HCT116 (cell line): ENCODE measurements at regions not wholly inside any gene's neighbourhood (a gene's known extent, or its start where the extent isn't known, plus 50 kb on each side); places are given as distances from the start of the nearest gene placed in this dataset.

Source experiments
- ATAC-seq: fragments of 200-7000 bp; cut with Tn5 transposase; 2 replicates; pipeline ENCODE4 v1.9.1; 2020; ENCODE audit warnings: mild to moderate bottlenecking, moderate library complexity
- BruUV-seq: library from RNA; stranded (reverse); fragments of 400-500 nt; replicated peaks from 2 replicates; lab custom pipeline; 2021; lab: Mats Ljungman, UMichigan
- CTCF ChIA-PET: fragments of 300-600 bp; sonication (Branson Sonifier 250); formaldehyde crosslinking; loops from one replicate; lab custom pipeline; 2021; ENCODE audit warnings: antibody characterized with exemption; lab: Charles Lee
- POLR2A ChIA-PET: fragments of 300-600, 350-600 bp; sonication (Branson Sonifier 250); formaldehyde crosslinking; loops from one replicate; lab custom pipeline; 2021; ENCODE audit warnings: antibody characterized with exemption; lab: Charles Lee
- RAD21 ChIA-PET, 2 experiments: fragments of 300-600 bp; sonication (Branson Sonifier 250); formaldehyde crosslinking; loops; one replicate each; lab custom pipeline; 2023; ENCODE audit warnings: low total read pairs in 2 of 2; ENCODE audit not compliant: uncharacterized antibody in 2 of 2, unreplicated experiment in 2 of 2, low non-redundant PET in 1 of 2; lab: Charles Lee
- DNase-seq: peaks from one replicate; pipeline ENCODE4 v3.0.0-alpha.2; 2010; ENCODE audit warnings: low read depth, low spot score
- H2AFZ ChIP-seq: fragments of 200-600 bp; shearing (Covaris generic), sonication (generic); 2 replicates; pipeline ENCODE4 v1.6.1; 2017; ENCODE audit warnings: low read depth, mixed run types, mixed read lengths, antibody characterized with exemption, low read length; ENCODE audit not compliant: poor library complexity, severe bottlenecking
- H3K27ac ChIP-seq: 2 replicates; pipeline ENCODE4 v1.5.1; 2012; ENCODE audit warnings: low read depth, low read length
- H3K27me3 ChIP-seq: fragments of 200-600 bp; sonication (generic); 2 replicates; pipeline ENCODE4 v1.6.1; 2016; ENCODE audit warnings: mixed run types, low read length, mixed read lengths; ENCODE audit not compliant: insufficient read depth
- H3K36me3 ChIP-seq, 2 experiments: fragments of 200-500 bp in 1 of 2; fragments of 200-600 bp in 1 of 2; sonication (Bioruptor generic) in 1 of 2; sonication (generic) in 1 of 2; 2 replicates each; pipeline versions ENCODE4 v1.5.1 to v1.6.1; 2014 to 2016; ENCODE audit warnings: low read length in 2 of 2, inconsistent platforms in 1 of 2, mixed read lengths in 1 of 2, mixed run types in 1 of 2; ENCODE audit not compliant: insufficient read depth in 2 of 2, control insufficient read depth in 1 of 2
- H3K4me1 ChIP-seq, 2 experiments: fragments of 200-600 bp in 1 of 2; sonication (generic) in 1 of 2; 2 replicates each; pipeline versions ENCODE4 v1.5.1 to v1.6.1; 2012 to 2017; ENCODE audit warnings: low read length in 2 of 2, inconsistent platforms in 1 of 2, mild to moderate bottlenecking in 1 of 2, mixed read lengths in 1 of 2, mixed run types in 1 of 2, moderate library complexity in 1 of 2; ENCODE audit not compliant: insufficient read depth in 2 of 2, control insufficient read depth in 1 of 2
- H3K4me2 ChIP-seq: fragments of 200-600 bp; sonication (generic); 2 replicates; pipeline ENCODE4 v1.6.1; 2017; ENCODE audit warnings: mixed run types, low read length, mixed read lengths
- H3K4me3 ChIP-seq, 2 experiments: fragments of 200-600 bp in 1 of 2; sonication (generic) in 1 of 2; replicated peaks in 1 of 2; 2 replicates each; pipeline ENCODE4 v1.5.1; 2011 to 2016; ENCODE audit warnings: low read length in 2 of 2, control low read depth in 1 of 2, low read depth in 1 of 2, mild to moderate bottlenecking in 1 of 2, mixed read lengths in 1 of 2, mixed run types in 1 of 2
- H3K79me2 ChIP-seq: fragments of 200-600 bp; sonication (generic); 2 replicates; pipeline ENCODE4 v1.6.1; 2017; ENCODE audit warnings: mild to moderate bottlenecking, mixed run types, low read length, moderate library complexity, mixed read lengths; ENCODE audit not compliant: insufficient read depth
- H3K9ac ChIP-seq: fragments of 200-600 bp; sonication (generic); 2 replicates; pipeline ENCODE4 v1.6.1; 2016; ENCODE audit warnings: low read length, mixed read lengths
- H3K9me2 ChIP-seq: fragments of 200-600 bp; sonication (generic), shearing (Covaris generic); 2 replicates; pipeline ENCODE4 v1.6.1; 2017; ENCODE audit warnings: mixed run types, mild to moderate bottlenecking, moderate library complexity; ENCODE audit not compliant: insufficient read depth
- H3K9me3 ChIP-seq, 2 experiments: fragments of 200-500 bp in 1 of 2; fragments of 200-600 bp in 1 of 2; sonication (Bioruptor generic) in 1 of 2; sonication (generic) in 1 of 2; 2 replicates each; pipeline ENCODE4 v1.6.1; 2014 to 2017; ENCODE audit warnings: low read length in 2 of 2, mixed read lengths in 2 of 2, inconsistent platforms in 1 of 2, low read depth in 1 of 2, mild to moderate bottlenecking in 1 of 2, mixed run types in 1 of 2, moderate library complexity in 1 of 2; ENCODE audit not compliant: control insufficient read depth in 1 of 2, insufficient read depth in 1 of 2
- H4K20me1 ChIP-seq: fragments of 200-600 bp; sonication (generic), shearing (Covaris generic); 2 replicates; pipeline ENCODE4 v1.6.1; 2017; ENCODE audit warnings: mixed run types, mild to moderate bottlenecking, moderate library complexity; ENCODE audit not compliant: insufficient read depth
- RAD21 ChIP-seq: IDR thresholded peaks from 2 replicates; pipeline ENCODE4 v1.6.1; 2012; ENCODE audit warnings: low read depth, mild to moderate bottlenecking
- REST ChIP-seq: IDR thresholded peaks from 2 replicates; pipeline ENCODE4 v1.6.1; 2012; ENCODE audit warnings: low read depth
- intact Hi-C: fragments of 100-400 bp; cut with micrococcal nuclease; formaldehyde crosslinking; loops from 2 replicates; pipeline ENCODE4 v1.10.0; 2022

- no peaks in the 10 kb centered on the region for H4K20me1 ChIP-seq
- H3K9ac ChIP-seq: no peak overlapping the region
- no peak overlapping the region for H2AFZ ChIP-seq
- ATAC-seq (no peak), DNase-seq (no peak)
- no peaks in the 10 kb centered on the region for H3K9me2 ChIP-seq
- no TSS peak for BruUV-seq
- H3K4me2 ChIP-seq: no peak overlapping the region
- H3K9me3 ChIP-seq: no peaks in the 10 kb centered on the region
- no peak overlapping the region for H3K27ac ChIP-seq
- no peaks in the 10 kb centered on the region for H3K36me3 ChIP-seq
- TF ChIP-seq REST (no peak), RAD21 (no peak)
- intact Hi-C loops: no loop called here
- no peak overlapping the region for H3K4me3 ChIP-seq
- ChIA-PET POLR2A (no interaction called here), RAD21 (no interaction called here), CTCF (no interaction called here)
- H3K27me3 ChIP-seq: no peaks in the 10 kb centered on the region
- no peaks in the 10 kb centered on the region for H3K79me2 ChIP-seq
- no peaks in the 10 kb centered on the region for H3K4me1 ChIP-seq
Measured at GRCh38 chrX:76657499-76657898, 230.0 kb downstream of the MAGEE1 start.
